Ectodermal cell (in vitro differentiated cells): ENCODE measurements at regions not wholly inside any gene's neighbourhood (a gene's known extent, or its start where the extent isn't known, plus 50 kb on each side); places are given as distances from the start of the nearest gene placed in this dataset.

Source experiments
- H3K27ac ChIP-seq: 2 replicates; pipeline ENCODE4 v1.7.0; 2013; ENCODE audit warnings: mild to moderate bottlenecking, low read depth, low read length; ENCODE audit not compliant: insufficient read depth, poor library complexity, severe bottlenecking
- H3K27me3 ChIP-seq: 2 replicates; pipeline ENCODE4 v1.7.0; 2013; ENCODE audit warnings: mild to moderate bottlenecking, low read length; ENCODE audit not compliant: insufficient read depth, control insufficient read depth, poor library complexity, severe bottlenecking
- H3K36me3 ChIP-seq: one replicate; pipeline ENCODE4 v1.7.0; 2013; ENCODE audit warnings: low read length; ENCODE audit not compliant: control insufficient read depth, insufficient read depth
- H3K4me1 ChIP-seq: one replicate; pipeline ENCODE4 v1.7.0; 2013; ENCODE audit warnings: low read length; ENCODE audit not compliant: control insufficient read depth, insufficient read depth
- H3K4me3 ChIP-seq: 2 replicates; pipeline ENCODE4 v1.7.0; 2013; ENCODE audit warnings: low read depth, low read length, control low read depth; ENCODE audit not compliant: insufficient read depth
- H3K9me3 ChIP-seq: 2 replicates; pipeline ENCODE4 v1.7.0; 2013; ENCODE audit warnings: mild to moderate bottlenecking, low read length, moderate library complexity; ENCODE audit not compliant: control insufficient read depth
- WGBS, 2 experiments: methylation state at CpG; one replicate each; pipeline ENCODE4 v1.1.7; 2013; ENCODE audit warnings: missing lambda C conversion rate in 2 of 2; 5-methylcytosine and 5-hydroxymethylcytosine counted together

- WGBS, 2 experiments, result 89 to 93% methylated on average over 2 of the region's 2 CpGs
- H3K9me3 ChIP-seq, result no peaks in the 10 kb centered on the region
- no peaks in the 10 kb centered on the region for H3K36me3 ChIP-seq
- no peak overlapping the region for H3K27ac ChIP-seq
- H3K27me3 ChIP-seq, result no peaks in the 10 kb centered on the region
- no peak overlapping the region for H3K4me3 ChIP-seq
- H3K4me1 ChIP-seq, result peaks cover 3% of the 10 kb centered on the region
Measured at GRCh38 chr12:111064982-111065381, 144.6 kb upstream of the MYL2 start.

GRCh38 chr12:111064154-111064553 is 143.8 kb upstream of the MYL2 start:
- H3K36me3 ChIP-seq, result no peaks in the 10 kb centered on the region
- WGBS, 2 experiments, result 97 to 98% methylated on average over 3 of the region's 3 CpGs

GRCh38 chr12:111063295-111064026 is 143.1 kb upstream of the MYL2 start:
- WGBS, 2 experiments, result 93 to 96% methylated on average over 22 of the region's 22 CpGs
- Histone ChIP-seq H3K9me3 (no peaks in the 10 kb centered on the region), H3K27ac (no peak overlapping the region), H3K36me3 (no peaks in the 10 kb centered on the region), H3K4me1 (peaks cover 1% of the 10 kb centered on the region), H3K27me3 (no peaks in the 10 kb centered on the region), H3K4me3 (no peak overlapping the region)

More at GRCh38 chr12:111064154-111064553, 143.8 kb upstream of the MYL2 start:
- Histone ChIP-seq H3K4me3 (no peak overlapping the region), H3K9me3 (no peaks in the 10 kb centered on the region), H3K27ac (no peak overlapping the region), H3K27me3 (no peaks in the 10 kb centered on the region), H3K4me1 (peaks cover 3% of the 10 kb centered on the region)

GRCh38 chr12:111057701-111058425 is 137.5 kb upstream of the MYL2 start:
- H3K27me3 ChIP-seq, result no peaks in the 10 kb centered on the region
- WGBS, 2 experiments, result 87 to 88% methylated on average over 6 to 7 of the region's 7 CpGs
- no peak overlapping the region for H3K4me3 ChIP-seq
- H3K27ac ChIP-seq, result no peak overlapping the region
- H3K4me1 ChIP-seq, result peaks cover 4% of the 10 kb centered on the region
- H3K36me3 ChIP-seq, result no peaks in the 10 kb centered on the region
- no peaks in the 10 kb centered on the region for H3K9me3 ChIP-seq

GRCh38 chr12:111056618-111057521 is 136.5 kb upstream of the MYL2 start:
- Histone ChIP-seq H3K4me3 (no peak overlapping the region), H3K27ac (no peak overlapping the region), H3K36me3 (no peaks in the 10 kb centered on the region), H3K4me1 (peaks cover 4% of the 10 kb centered on the region), H3K27me3 (no peaks in the 10 kb centered on the region), H3K9me3 (no peaks in the 10 kb centered on the region)
- WGBS, 2 experiments, result 93 to 94% methylated on average over 8 of the region's 8 CpGs

- 92% methylated on average over 17 of the region's 17 CpGs for WGBS, 2 experiments
- no peaks in the 10 kb centered on the region for H3K36me3 ChIP-seq
- H3K27me3 ChIP-seq, result no peaks in the 10 kb centered on the region
- no peaks in the 10 kb centered on the region for H3K9me3 ChIP-seq
- H3K4me1 ChIP-seq, result peaks cover 5% of the 10 kb centered on the region
- no peak overlapping the region for H3K27ac ChIP-seq
- H3K4me3 ChIP-seq, result no peak overlapping the region
Measured at GRCh38 chr12:111055181-111055880, 135.0 kb upstream of the MYL2 start.

- Histone ChIP-seq H3K4me3 (no peak overlapping the region), H3K9me3 (no peaks in the 10 kb centered on the region), H3K27me3 (no peaks in the 10 kb centered on the region), H3K36me3 (no peaks in the 10 kb centered on the region), H3K27ac (no peak overlapping the region), H3K4me1 (peaks cover 6% of the 10 kb centered on the region)
- WGBS, 2 experiments, result 90 to 92% methylated on average over 2 of the region's 2 CpGs
Measured at GRCh38 chr12:111048991-111049390, 128.6 kb upstream of the MYL2 start.

- Histone ChIP-seq H3K36me3 (no peaks in the 10 kb centered on the region), H3K27ac (no peak overlapping the region), H3K4me1 (peaks cover 6% of the 10 kb centered on the region), H3K4me3 (no peak overlapping the region), H3K27me3 (no peaks in the 10 kb centered on the region), H3K9me3 (no peaks in the 10 kb centered on the region)
- 61 to 68% methylated on average over 22 of the region's 22 CpGs for whole genome bisulfite sequencing, 2 experiments
Measured at GRCh38 chr12:111046896-111047295, 126.5 kb upstream of the MYL2 start.

GRCh38 chr12:111045941-111046340 is 125.6 kb upstream of the MYL2 start:
- no peaks in the 10 kb centered on the region for H3K9me3 ChIP-seq
- H3K27me3 ChIP-seq, result no peaks in the 10 kb centered on the region
- WGBS, 2 experiments, result 91 to 93% methylated on average over 7 of the region's 7 CpGs
- peaks cover 6% of the 10 kb centered on the region for H3K4me1 ChIP-seq
- H3K27ac ChIP-seq, result no peak overlapping the region
- H3K4me3 ChIP-seq, result no peak overlapping the region
- no peaks in the 10 kb centered on the region for H3K36me3 ChIP-seq
